Transverse colon (tissue), 3 donors: ENCODE measurements at regions not wholly inside any gene's neighbourhood (a gene's known extent, or its start where the extent isn't known, plus 50 kb on each side); places are given as distances from the start of the nearest gene placed in this dataset.

Experiments used
- POLR2A ChIP-seq: fragments of 450-650 bp; IDR thresholded peaks from one replicate; pipeline ENCODE4 v1.6.1; 2016; ENCODE audit warnings: antibody characterized with exemption, mild to moderate bottlenecking, moderate library complexity
- TF ChIP-seq, protein P1 (sequence below), 5 experiments: fragments of 200-600 bp in 3 of 5; fragments of 450-650 bp in 2 of 5; sonication (generic) in 3 of 5; IDR thresholded peaks; 1 replicate in 2 of 5; 2 replicates in 3 of 5; pipeline ENCODE4 v1.5.1; 2016 to 2017; ENCODE audit warnings: antibody characterized with exemption in 5 of 5, inconsistent platforms in 3 of 5, mild to moderate bottlenecking in 2 of 5, moderate library complexity in 1 of 5

DNA sequence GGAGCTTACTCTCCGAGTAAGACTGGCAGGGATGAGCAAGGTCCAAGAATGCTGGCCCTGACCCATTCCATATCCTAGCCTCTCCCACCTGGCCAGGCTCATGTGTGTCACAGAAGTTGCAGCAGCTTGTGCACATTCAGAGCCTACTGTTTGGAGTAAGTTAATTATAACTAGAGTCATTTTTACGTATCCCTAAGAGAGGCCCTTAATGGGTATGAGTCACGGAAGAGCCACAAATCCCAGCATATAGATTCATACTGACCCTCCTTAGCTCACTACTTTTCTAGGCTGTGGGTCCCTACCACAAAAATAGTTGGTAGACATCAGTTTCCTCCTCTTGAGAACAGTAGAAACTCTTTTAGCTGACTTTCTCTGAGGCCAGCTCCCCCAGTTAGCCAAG, 118.3 kb upstream of the FRG1 start:
- TF ChIP-seq, protein P1, sequence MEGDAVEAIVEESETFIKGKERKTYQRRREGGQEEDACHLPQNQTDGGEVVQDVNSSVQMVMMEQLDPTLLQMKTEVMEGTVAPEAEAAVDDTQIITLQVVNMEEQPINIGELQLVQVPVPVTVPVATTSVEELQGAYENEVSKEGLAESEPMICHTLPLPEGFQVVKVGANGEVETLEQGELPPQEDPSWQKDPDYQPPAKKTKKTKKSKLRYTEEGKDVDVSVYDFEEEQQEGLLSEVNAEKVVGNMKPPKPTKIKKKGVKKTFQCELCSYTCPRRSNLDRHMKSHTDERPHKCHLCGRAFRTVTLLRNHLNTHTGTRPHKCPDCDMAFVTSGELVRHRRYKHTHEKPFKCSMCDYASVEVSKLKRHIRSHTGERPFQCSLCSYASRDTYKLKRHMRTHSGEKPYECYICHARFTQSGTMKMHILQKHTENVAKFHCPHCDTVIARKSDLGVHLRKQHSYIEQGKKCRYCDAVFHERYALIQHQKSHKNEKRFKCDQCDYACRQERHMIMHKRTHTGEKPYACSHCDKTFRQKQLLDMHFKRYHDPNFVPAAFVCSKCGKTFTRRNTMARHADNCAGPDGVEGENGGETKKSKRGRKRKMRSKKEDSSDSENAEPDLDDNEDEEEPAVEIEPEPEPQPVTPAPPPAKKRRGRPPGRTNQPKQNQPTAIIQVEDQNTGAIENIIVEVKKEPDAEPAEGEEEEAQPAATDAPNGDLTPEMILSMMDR (IDR thresholded peaks at IDR 0.05) = no peak
- TF ChIP-seq POLR2A = no peak
